Sigmoid colon (tissue), 6 donors: ENCODE measurements at regions not wholly inside any gene's neighbourhood (a gene's known extent, or its start where the extent isn't known, plus 50 kb on each side); places are given as distances from the start of the nearest gene placed in this dataset.

Experiments
- DNase-seq: peaks from one replicate; pipeline ENCODE4 v3.0.0-alpha.2; 2019
- H3K27ac ChIP-seq, 4 donors: fragments of 200-600 bp; sonication (generic); one replicate each; pipeline ENCODE4 v1.5.1; 2016 to 2019; ENCODE audit warnings: mild to moderate bottlenecking in 1 of 4
- H3K27me3 ChIP-seq, 3 donors: fragments of 200-600 bp; sonication (generic); one replicate each; pipeline ENCODE4 v1.5.1; 2019; ENCODE audit warnings: mild to moderate bottlenecking in 1 of 3
- H3K36me3 ChIP-seq, 4 donors: fragments of 200-600 bp; sonication (generic); one replicate each; pipeline ENCODE4 v1.5.1; 2016 to 2019
- H3K4me1 ChIP-seq, 4 donors: fragments of 200-600 bp; sonication (generic); one replicate each; pipeline ENCODE4 v1.5.1; 2017 to 2019
- H3K4me3 ChIP-seq, 4 donors: fragments of 200-600 bp; sonication (generic); one replicate each; pipeline ENCODE4 v1.5.1; 2017 to 2019; ENCODE audit warnings: mild to moderate bottlenecking in 2 of 4, moderate library complexity in 1 of 4
- H3K9me3 ChIP-seq, 4 donors: fragments of 200-600 bp in 3 of 4; sonication (generic) in 3 of 4; one replicate each; pipeline versions ENCODE4 v1.5.1 to v1.6.1; 2013 to 2019
- CTCF ChIP-seq, 4 experiments: fragments of 450-650 bp in 3 of 4; fragments of 200-600 bp in 1 of 4; IDR thresholded peaks; one replicate each; pipeline ENCODE4 v1.5.1; 2016 to 2019; ENCODE audit warnings: antibody characterized with exemption in 4 of 4, mild to moderate bottlenecking in 3 of 4, moderate library complexity in 2 of 4
- EP300 ChIP-seq, 4 donors: sonication (generic); formaldehyde crosslinking; IDR thresholded peaks; one replicate each; pipeline ENCODE4 v1.6.1; 2017; ENCODE audit warnings: antibody characterized with exemption in 4 of 4
- POLR2A ChIP-seq, 2 donors: fragments of 450-650 bp; IDR thresholded peaks; one replicate each; pipeline ENCODE4 v1.6.1; 2016; ENCODE audit warnings: antibody characterized with exemption in 2 of 2, mild to moderate bottlenecking in 2 of 2, moderate library complexity in 2 of 2
- POLR2AphosphoS5 ChIP-seq, 4 donors: sonication (generic); formaldehyde crosslinking; IDR thresholded peaks; one replicate each; pipeline ENCODE4 v1.6.1; 2017; ENCODE audit warnings: antibody characterized with exemption in 4 of 4
- WGBS, 2 donors: extraction: QIAGEN DNeasy Blood & Tissue Kit; methylation state at CpG; one replicate each; pipeline ENCODE4 v1.1.7; 2013; 5-methylcytosine and 5-hydroxymethylcytosine counted together
- intact Hi-C: fragments of 100-400 bp; cut with DNase I; formaldehyde crosslinking; loops from one replicate; pipeline ENCODE4 v1.15.1; 2023
- donor health status: healthy with polysubstance abuse.
- donor health status: healthy.

- H3K27me3 ChIP-seq, result no peaks in the 10 kb centered on the region
- WGBS, 2 donors, result 77 to 78% methylated on average over 4 of the region's 4 CpGs
- no peak overlapping the region for H3K27ac ChIP-seq
- no peaks in the 10 kb centered on the region for H3K4me1 ChIP-seq
- intact Hi-C loops, result no loop called here
- TF ChIP-seq POLR2A (IDR thresholded peaks at IDR 0.05) (no peak), EP300 (IDR thresholded peaks at IDR 0.05) (no peak), CTCF (IDR thresholded peaks at IDR 0.05) (no peak)
- H3K4me3 ChIP-seq, result no peak overlapping the region
- no peaks in the 10 kb centered on the region for H3K9me3 ChIP-seq
- DNase-seq, result no peak
- H3K36me3 ChIP-seq, result no peaks in the 10 kb centered on the region
These were observed 96.7 kb upstream of the DIAPH3 start for GRCh38 chr13:60260440-60260839.

GRCh38 chr13:60261432-60262351, 98.0 kb upstream of the DIAPH3 start:
- no peaks in the 10 kb centered on the region for H3K9me3 ChIP-seq
- 52 to 63% methylated on average over 12 of the region's 12 CpGs for WGBS, 2 donors
- H3K4me3 ChIP-seq, result no peak overlapping the region
- intact Hi-C loops, result no loop called here
- H3K4me1 ChIP-seq, result no peaks in the 10 kb centered on the region
- no peak overlapping the region for H3K27ac ChIP-seq
- no peaks in the 10 kb centered on the region for H3K36me3 ChIP-seq
- TF ChIP-seq POLR2A (IDR thresholded peaks at IDR 0.05), result no peak
- no peak for TF ChIP-seq POLR2AphosphoS5 (IDR thresholded peaks at IDR 0.05)
- no peak for TF ChIP-seq CTCF (IDR thresholded peaks at IDR 0.05)
- no peak for TF ChIP-seq EP300 (IDR thresholded peaks at IDR 0.05)
- no peak for DNase-seq
- no peaks in the 10 kb centered on the region for H3K27me3 ChIP-seq

- H3K4me3 ChIP-seq, result no peak overlapping the region
- no peaks in the 10 kb centered on the region for H3K4me1 ChIP-seq
- WGBS, 2 donors, result 98 to 100% methylated on average over 1 of the region's 1 CpG
- no peak for DNase-seq
- H3K27me3 ChIP-seq, result no peaks in the 10 kb centered on the region
- H3K27ac ChIP-seq, result no peak overlapping the region
- intact Hi-C loops, result no loop called here
- TF ChIP-seq CTCF (IDR thresholded peaks at IDR 0.05) (no peak), POLR2AphosphoS5 (IDR thresholded peaks at IDR 0.05) (no peak), POLR2A (IDR thresholded peaks at IDR 0.05) (no peak), EP300 (IDR thresholded peaks at IDR 0.05) (no peak)
- no peaks in the 10 kb centered on the region for H3K9me3 ChIP-seq
- no peaks in the 10 kb centered on the region for H3K36me3 ChIP-seq
These were observed 101.8 kb upstream of the DIAPH3 start for GRCh38 chr13:60265566-60265965.

- Histone ChIP-seq H3K27me3 (no peaks in the 10 kb centered on the region), H3K4me1 (no peaks in the 10 kb centered on the region), H3K4me3 (peak overlapping the region; percentile 11 to 48 (median 36)), H3K36me3 (no peaks in the 10 kb centered on the region), H3K27ac (no peak overlapping the region), H3K9me3 (no peaks in the 10 kb centered on the region)
- WGBS, 2 donors, result 31 to 45% methylated on average over 24 of the region's 24 CpGs
- TF ChIP-seq CTCF (IDR thresholded peaks at IDR 0.05), result no peak
- TF ChIP-seq POLR2AphosphoS5 (IDR thresholded peaks at IDR 0.05), result no peak
- no peak for TF ChIP-seq EP300 (IDR thresholded peaks at IDR 0.05)
- no peak for TF ChIP-seq POLR2A (IDR thresholded peaks at IDR 0.05)
- DNase-seq, result no peak
- intact Hi-C loops, result no loop called here
These were observed 103.9 kb upstream of the DIAPH3 start for GRCh38 chr13:60267498-60268202.
